Neural progenitor cell (in vitro differentiated cells): ENCODE measurements at regions not wholly inside any gene's neighbourhood (a gene's known extent, or its start where the extent isn't known, plus 50 kb on each side); places are given as distances from the start of the nearest gene placed in this dataset.

Source experiments
- DNase-seq: peaks from one replicate; pipeline ENCODE4 v3.0.0-alpha.2; 2016; ENCODE audit warnings: low spot score
- H2AFZ ChIP-seq: fragments of 200-600 bp; sonication (generic); replicated peaks from 2 replicates; pipeline ENCODE4 v1.6.1; 2016; ENCODE audit warnings: antibody characterized with exemption
- H3F3A ChIP-seq: fragments of 200-600 bp; sonication (generic); 2 replicates; pipeline ENCODE4 v1.6.1; 2016; ENCODE audit warnings: antibody characterized with exemption, low read depth
- H3K27ac ChIP-seq: fragments of 200-600 bp; sonication (generic); 2 replicates; pipeline ENCODE4 v1.5.1; 2016; ENCODE audit warnings: mild to moderate bottlenecking
- H3K27me3 ChIP-seq: fragments of 200-600 bp; sonication (generic); 2 replicates; pipeline ENCODE4 v1.6.1; 2016; ENCODE audit warnings: mild to moderate bottlenecking, moderate library complexity
- H3K36me3 ChIP-seq: fragments of 200-600 bp; sonication (generic); 2 replicates; pipeline ENCODE4 v1.5.1; 2016
- H3K4me1 ChIP-seq: fragments of 200-600 bp; sonication (generic); 2 replicates; pipeline ENCODE4 v1.6.1; 2016; ENCODE audit warnings: mixed run types
- H3K4me2 ChIP-seq: fragments of 200-600 bp; sonication (generic); 2 replicates; pipeline ENCODE4 v1.6.1; 2016
- H3K4me3 ChIP-seq: fragments of 200-600 bp; sonication (generic); 2 replicates; pipeline ENCODE4 v1.5.1; 2016
- H3K79me2 ChIP-seq: fragments of 200-600 bp; sonication (generic); 2 replicates; pipeline ENCODE4 v1.6.1; 2016; ENCODE audit warnings: low read depth
- H3K9ac ChIP-seq: fragments of 200-600 bp; sonication (generic); 2 replicates; pipeline ENCODE4 v1.6.1; 2016
- H3K9me3 ChIP-seq: fragments of 200-600 bp; sonication (generic); 2 replicates; pipeline ENCODE4 v1.5.1; 2016; ENCODE audit warnings: low read depth
- H4K20me1 ChIP-seq: fragments of 200-600 bp; sonication (generic); 2 replicates; pipeline ENCODE4 v1.6.1; 2016; ENCODE audit warnings: low read depth
- H3K27ac Mint-ChIP-seq: 3 replicates; pipeline ENCODE4 v1.8.0; 2021; ENCODE audit warnings: mixed read lengths
- H3K27me3 Mint-ChIP-seq: 2 replicates; pipeline ENCODE4 v1.8.0; 2022; ENCODE audit warnings: low read depth, mild to moderate bottlenecking, inconsistent platforms, moderate library complexity, mixed read lengths; ENCODE audit not compliant: insufficient read depth
- H3K36me3 Mint-ChIP-seq: 3 replicates; pipeline ENCODE4 v1.8.0; 2021; ENCODE audit warnings: mixed read lengths
- H3K4me1 Mint-ChIP-seq: 3 replicates; pipeline ENCODE4 v1.8.0; 2021; ENCODE audit warnings: mixed read lengths
- H3K4me3 Mint-ChIP-seq: 3 replicates; pipeline ENCODE4 v1.8.0; 2021; ENCODE audit warnings: mild to moderate bottlenecking, moderate library complexity, mixed read lengths
- H3K9me3 Mint-ChIP-seq: 3 replicates; pipeline ENCODE4 v1.8.0; 2020; ENCODE audit warnings: mixed read lengths
- EZH2 ChIP-seq: fragments of 200-600 bp; sonication (generic); IDR thresholded peaks from 2 replicates; pipeline ENCODE4 v1.6.1; 2017; ENCODE audit warnings: antibody characterized with exemption, mild to moderate bottlenecking, moderate library complexity
- EZH2phosphoT487 ChIP-seq: fragments of 200-600 bp; sonication (generic); IDR thresholded peaks from 2 replicates; pipeline ENCODE4 v1.6.1; 2017; ENCODE audit warnings: antibody characterized with exemption
- TF ChIP-seq, protein P1 (sequence below): fragments of 200-600 bp; sonication (generic); IDR thresholded peaks from 2 replicates; pipeline ENCODE4 v1.5.1; 2017; ENCODE audit warnings: antibody characterized with exemption, mild to moderate bottlenecking

DNA sequence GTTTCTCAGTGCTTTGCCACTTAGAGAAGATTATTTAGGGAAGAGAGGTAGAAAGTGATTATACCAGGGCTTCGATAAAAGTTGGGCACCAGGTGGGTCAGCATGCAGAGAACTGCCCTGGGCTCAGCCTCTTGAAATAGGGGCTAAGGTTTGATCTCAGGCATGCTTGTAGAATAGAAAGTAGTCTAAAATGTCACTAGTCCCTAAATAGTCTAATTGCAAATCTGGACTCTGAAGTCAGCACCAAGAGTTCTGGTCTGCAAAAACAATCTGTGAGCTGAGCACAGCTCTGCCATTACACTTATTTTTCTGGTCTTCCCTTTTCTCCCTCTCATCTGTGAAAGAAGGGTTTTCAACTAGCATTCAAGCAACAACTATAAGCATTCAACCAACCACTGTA is 248.0 kb downstream of the SMARCA2 start:
- H4K20me1 ChIP-seq, result no peaks in the 10 kb centered on the region
- no peak overlapping the region for H3K4me3 ChIP-seq
- no peaks in the 10 kb centered on the region for H3K36me3 ChIP-seq
- TF ChIP-seq, protein P1, sequence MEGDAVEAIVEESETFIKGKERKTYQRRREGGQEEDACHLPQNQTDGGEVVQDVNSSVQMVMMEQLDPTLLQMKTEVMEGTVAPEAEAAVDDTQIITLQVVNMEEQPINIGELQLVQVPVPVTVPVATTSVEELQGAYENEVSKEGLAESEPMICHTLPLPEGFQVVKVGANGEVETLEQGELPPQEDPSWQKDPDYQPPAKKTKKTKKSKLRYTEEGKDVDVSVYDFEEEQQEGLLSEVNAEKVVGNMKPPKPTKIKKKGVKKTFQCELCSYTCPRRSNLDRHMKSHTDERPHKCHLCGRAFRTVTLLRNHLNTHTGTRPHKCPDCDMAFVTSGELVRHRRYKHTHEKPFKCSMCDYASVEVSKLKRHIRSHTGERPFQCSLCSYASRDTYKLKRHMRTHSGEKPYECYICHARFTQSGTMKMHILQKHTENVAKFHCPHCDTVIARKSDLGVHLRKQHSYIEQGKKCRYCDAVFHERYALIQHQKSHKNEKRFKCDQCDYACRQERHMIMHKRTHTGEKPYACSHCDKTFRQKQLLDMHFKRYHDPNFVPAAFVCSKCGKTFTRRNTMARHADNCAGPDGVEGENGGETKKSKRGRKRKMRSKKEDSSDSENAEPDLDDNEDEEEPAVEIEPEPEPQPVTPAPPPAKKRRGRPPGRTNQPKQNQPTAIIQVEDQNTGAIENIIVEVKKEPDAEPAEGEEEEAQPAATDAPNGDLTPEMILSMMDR, result no peak
- TF ChIP-seq EZH2, result no peak
- no peak for TF ChIP-seq EZH2phosphoT487
- Mint-ChIP-seq H3K36me3 (no peaks in the 10 kb centered on the region), H3K9me3 (no peaks in the 10 kb centered on the region), H3K27me3 (peaks cover 6% of the 10 kb centered on the region), H3K4me3 (no peak overlapping the region), H3K4me1 (peaks cover 37% of the 10 kb centered on the region), H3K27ac (no peak overlapping the region)
- no peak overlapping the region for H2AFZ ChIP-seq
- H3K9me3 ChIP-seq, result no peaks in the 10 kb centered on the region
- H3K9ac ChIP-seq, result no peak overlapping the region
- H3K4me2 ChIP-seq, result peak overlapping the region; percentile 12
- H3K79me2 ChIP-seq, result no peaks in the 10 kb centered on the region
- H3F3A ChIP-seq, result peaks cover 6% of the 10 kb centered on the region
- H3K4me1 ChIP-seq, result peaks cover 12% of the 10 kb centered on the region
- no peak overlapping the region for H3K27ac ChIP-seq
- DNase-seq, result no peak
- no peaks in the 10 kb centered on the region for H3K27me3 ChIP-seq

DNA sequence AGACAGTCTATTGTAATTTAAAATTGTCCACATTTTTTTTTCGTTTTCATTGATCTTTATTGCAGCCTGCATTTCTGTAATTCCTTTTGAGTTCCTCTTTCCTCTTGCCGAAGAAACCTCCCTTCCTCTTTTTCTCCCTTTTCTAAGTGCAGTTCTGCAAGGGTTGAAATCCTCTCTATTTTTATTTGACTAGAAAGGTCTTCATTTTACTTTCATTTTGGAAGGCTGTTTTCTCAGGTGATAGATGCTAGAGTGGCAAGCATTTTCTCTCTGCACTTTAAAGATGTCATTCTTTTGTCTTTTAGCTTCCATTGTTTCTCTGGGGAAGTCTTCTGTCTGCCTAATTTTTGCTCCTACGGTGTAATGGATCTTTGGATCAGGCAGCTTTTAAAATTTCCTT is 248.5 kb downstream of the SMARCA2 start:
- Mint-ChIP-seq H3K27me3 (peaks cover 6% of the 10 kb centered on the region), H3K36me3 (no peaks in the 10 kb centered on the region), H3K4me1 (peaks cover 36% of the 10 kb centered on the region), H3K27ac (no peak overlapping the region), H3K4me3 (no peak overlapping the region), H3K9me3 (no peaks in the 10 kb centered on the region)
- no peak overlapping the region for H3K9ac ChIP-seq
- no peak overlapping the region for H3K27ac ChIP-seq
- no peak overlapping the region for H3K4me3 ChIP-seq
- H3K36me3 ChIP-seq, result no peaks in the 10 kb centered on the region
- H3K79me2 ChIP-seq, result no peaks in the 10 kb centered on the region
- no peak for DNase-seq
- H2AFZ ChIP-seq, result no peak overlapping the region
- peaks cover 6% of the 10 kb centered on the region for H3F3A ChIP-seq
- H4K20me1 ChIP-seq, result no peaks in the 10 kb centered on the region
- no peak for TF ChIP-seq EZH2phosphoT487
- H3K27me3 ChIP-seq, result no peaks in the 10 kb centered on the region
- H3K4me1 ChIP-seq, result peaks cover 12% of the 10 kb centered on the region
- no peak overlapping the region for H3K4me2 ChIP-seq
- no peaks in the 10 kb centered on the region for H3K9me3 ChIP-seq

DNA sequence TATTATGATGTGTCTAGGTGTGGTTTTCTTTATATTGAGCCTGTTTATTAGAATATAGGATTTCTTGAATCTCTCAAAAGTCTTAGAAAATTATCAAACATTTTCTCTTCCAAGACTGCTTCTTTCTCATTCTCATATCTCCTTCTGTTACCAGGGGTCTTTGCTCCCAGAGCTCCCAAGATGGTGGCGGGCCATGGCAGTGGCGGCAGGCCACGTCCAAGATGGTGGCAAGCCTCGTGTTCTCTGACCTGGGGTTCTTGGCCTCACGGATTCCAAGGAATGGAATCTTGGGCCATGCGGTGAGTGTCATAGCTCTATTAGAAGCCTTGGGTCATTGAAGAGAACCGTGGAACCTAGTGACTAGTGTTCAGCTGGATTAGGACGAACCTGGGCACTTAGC is 248.9 kb downstream of the SMARCA2 start:
- H3K9me3 Mint-ChIP-seq, result no peaks in the 10 kb centered on the region
- Histone ChIP-seq H4K20me1 (no peaks in the 10 kb centered on the region), H2AFZ (no peak overlapping the region), H3F3A (peaks cover 6% of the 10 kb centered on the region), H3K9me3 (no peaks in the 10 kb centered on the region), H3K36me3 (no peaks in the 10 kb centered on the region), H3K4me3 (no peak overlapping the region), H3K4me1 (peaks cover 12% of the 10 kb centered on the region), H3K27ac (no peak overlapping the region), H3K9ac (no peak overlapping the region), H3K79me2 (no peaks in the 10 kb centered on the region), H3K27me3 (no peaks in the 10 kb centered on the region), H3K4me2 (no peak overlapping the region)
- peaks cover 36% of the 10 kb centered on the region for H3K4me1 Mint-ChIP-seq
- TF ChIP-seq EZH2phosphoT487 (no peak), EZH2 (no peak)
- TF ChIP-seq, protein P1, result no peak
- peaks cover 6% of the 10 kb centered on the region for H3K27me3 Mint-ChIP-seq
- DNase-seq, result no peak
- no peaks in the 10 kb centered on the region for H3K36me3 Mint-ChIP-seq
- H3K4me3 Mint-ChIP-seq, result no peak overlapping the region
- H3K27ac Mint-ChIP-seq, result no peak overlapping the region

DNA sequence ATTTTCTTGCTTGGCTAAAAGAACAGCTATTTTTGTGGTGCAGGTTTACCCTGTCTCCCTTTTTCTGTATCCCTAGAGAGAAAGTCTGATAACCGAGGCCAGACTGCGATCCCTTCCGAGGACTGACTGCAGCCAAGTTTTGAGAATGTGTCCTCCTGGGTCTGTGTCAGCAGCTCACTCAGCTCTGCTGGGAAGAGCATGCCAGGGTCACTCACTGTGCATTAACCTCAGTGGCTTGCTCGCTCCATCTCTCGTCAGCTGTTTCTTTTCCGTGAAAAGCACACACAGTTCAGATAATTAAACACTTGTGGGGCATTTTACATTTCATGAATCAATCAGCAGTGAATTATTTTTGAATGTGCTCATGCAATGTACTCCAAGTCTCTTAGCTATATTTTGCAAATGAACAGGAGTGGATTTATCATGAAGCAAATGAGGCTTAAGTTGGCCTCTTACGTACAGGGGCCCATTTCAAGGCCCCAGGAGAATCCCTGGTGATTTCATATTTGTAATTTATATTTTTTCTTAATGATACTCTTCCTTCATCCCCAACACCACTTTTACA is 252.1 kb downstream of the SMARCA2 start:
- Histone ChIP-seq H4K20me1 (no peaks in the 10 kb centered on the region), H3K4me1 (peaks cover 11% of the 10 kb centered on the region), H2AFZ (peak overlapping the region; percentile 57), H3K79me2 (no peaks in the 10 kb centered on the region), H3K4me2 (no peak overlapping the region), H3K9me3 (no peaks in the 10 kb centered on the region), H3K9ac (no peak overlapping the region), H3K36me3 (no peaks in the 10 kb centered on the region), H3K27me3 (no peaks in the 10 kb centered on the region), H3K27ac (no peak overlapping the region), H3F3A (peaks cover 6% of the 10 kb centered on the region), H3K4me3 (no peak overlapping the region)
- peaks cover 6% of the 10 kb centered on the region for H3K27me3 Mint-ChIP-seq
- no peak overlapping the region for H3K27ac Mint-ChIP-seq
- DNase-seq, result no peak
- no peaks in the 10 kb centered on the region for H3K36me3 Mint-ChIP-seq
- no peaks in the 10 kb centered on the region for H3K9me3 Mint-ChIP-seq
- peaks cover 17% of the 10 kb centered on the region for H3K4me1 Mint-ChIP-seq
- no peak overlapping the region for H3K4me3 Mint-ChIP-seq
- TF ChIP-seq, protein P1, result no peak
- TF ChIP-seq EZH2 (no peak), EZH2phosphoT487 (no peak)
